ENCODE measurements at regions not wholly inside any gene's neighbourhood (a gene's known extent, or its start where the extent isn't known, plus 50 kb on each side); places are given as distances from the start of the nearest gene placed in this dataset.

- in situ Hi-C loops (cut with HindIII; ENCODE audit: low pct_unique_long_range_greater_than_20kb, low sequenced_read_pairs) = no loop called here
- DNase-seq (ENCODE audit: low read depth) = no peak
Measured at GRCh38 chr5:38728029-38728428, 117.8 kb upstream of the OSMR start.

- in situ Hi-C loops (cut with HindIII; ENCODE audit: low pct_unique_long_range_greater_than_20kb, low sequenced_read_pairs) = no loop called here
- DNase-seq (ENCODE audit: low read depth) = no peak
Measured at GRCh38 chr5:38731461-38731860, 114.4 kb upstream of the OSMR start.

GRCh38 chr5:38734353-38734752 is 111.5 kb upstream of the OSMR start:
- DNase-seq (ENCODE audit: low read depth) = no peak
- in situ Hi-C loops (cut with HindIII; ENCODE audit: low pct_unique_long_range_greater_than_20kb, low sequenced_read_pairs) = no loop called here

GRCh38 chr5:38736089-38736488 is 109.7 kb upstream of the OSMR start:
- in situ Hi-C loops (cut with HindIII; ENCODE audit: low pct_unique_long_range_greater_than_20kb, low sequenced_read_pairs) = no loop called here
- no peak for DNase-seq (ENCODE audit: low read depth)

- DNase-seq (ENCODE audit: low read depth) = no peak
- in situ Hi-C loops (cut with HindIII; ENCODE audit: low pct_unique_long_range_greater_than_20kb, low sequenced_read_pairs) = no loop called here
Measured at GRCh38 chr5:38737976-38738375, 107.8 kb upstream of the OSMR start.

GRCh38 chr5:38739011-38739704 is 106.7 kb upstream of the OSMR start:
- in situ Hi-C loops (cut with HindIII; ENCODE audit: low pct_unique_long_range_greater_than_20kb, low sequenced_read_pairs) = no loop called here
- DNase-seq (ENCODE audit: low read depth) = no peak

GRCh38 chr5:38739705-38740045 is 106.1 kb upstream of the OSMR start:
- in situ Hi-C loops (cut with HindIII; ENCODE audit: low pct_unique_long_range_greater_than_20kb, low sequenced_read_pairs) = no loop called here
- no peak for DNase-seq (ENCODE audit: low read depth)

GRCh38 chr5:38742821-38743220 is 103.0 kb upstream of the OSMR start:
- in situ Hi-C loops (cut with HindIII; ENCODE audit: low pct_unique_long_range_greater_than_20kb, low sequenced_read_pairs) = no loop called here

GRCh38 chr5:38743562-38743961 is 102.2 kb upstream of the OSMR start:
- in situ Hi-C loops (cut with HindIII; ENCODE audit: low pct_unique_long_range_greater_than_20kb, low sequenced_read_pairs) = no loop called here
- DNase-seq (ENCODE audit: low read depth) = no peak

More at GRCh38 chr5:38742821-38743220, 103.0 kb upstream of the OSMR start:
- no peak for DNase-seq (ENCODE audit: low read depth)

- in situ Hi-C loops (cut with HindIII; ENCODE audit: low pct_unique_long_range_greater_than_20kb, low sequenced_read_pairs) = no loop called here
- DNase-seq (ENCODE audit: low read depth) = no peak
Measured at GRCh38 chr5:38745836-38746732, 99.7 kb upstream of the OSMR start.

GRCh38 chr5:38749861-38750260 is 96.0 kb upstream of the OSMR start:
- in situ Hi-C loops (cut with HindIII; ENCODE audit: low pct_unique_long_range_greater_than_20kb, low sequenced_read_pairs) = no loop called here
- no peak for DNase-seq (ENCODE audit: low read depth)

GRCh38 chr5:38751103-38751502 is 94.7 kb upstream of the OSMR start:
- in situ Hi-C loops (cut with HindIII; ENCODE audit: low pct_unique_long_range_greater_than_20kb, low sequenced_read_pairs) = no loop called here
- no peak for DNase-seq (ENCODE audit: low read depth)

- no peak for DNase-seq (ENCODE audit: low read depth)
- in situ Hi-C loops (cut with HindIII; ENCODE audit: low pct_unique_long_range_greater_than_20kb, low sequenced_read_pairs) = no loop called here
Measured at GRCh38 chr5:38752012-38752536, 93.7 kb upstream of the OSMR start.

- in situ Hi-C loops (cut with HindIII; ENCODE audit: low pct_unique_long_range_greater_than_20kb, low sequenced_read_pairs) = no loop called here
- DNase-seq (ENCODE audit: low read depth) = no peak
Measured at GRCh38 chr5:38752622-38753021, 93.2 kb upstream of the OSMR start.

GRCh38 chr5:38753141-38753540 is 92.7 kb upstream of the OSMR start:
- in situ Hi-C loops (cut with HindIII; ENCODE audit: low pct_unique_long_range_greater_than_20kb, low sequenced_read_pairs) = no loop called here
- no peak for DNase-seq (ENCODE audit: low read depth)

- DNase-seq (ENCODE audit: low read depth) = no peak
- in situ Hi-C loops (cut with HindIII; ENCODE audit: low pct_unique_long_range_greater_than_20kb, low sequenced_read_pairs) = no loop called here
Measured at GRCh38 chr5:38753776-38754175, 92.0 kb upstream of the OSMR start.

- no peak for DNase-seq (ENCODE audit: low read depth)
- in situ Hi-C loops (cut with HindIII; ENCODE audit: low pct_unique_long_range_greater_than_20kb, low sequenced_read_pairs) = no loop called here
Measured at GRCh38 chr5:38755181-38755580, 90.6 kb upstream of the OSMR start.

- in situ Hi-C loops (cut with HindIII; ENCODE audit: low pct_unique_long_range_greater_than_20kb, low sequenced_read_pairs) = no loop called here
Measured at GRCh38 chr5:38756068-38756467, 89.7 kb upstream of the OSMR start.

GRCh38 chr5:38757451-38758245 is 88.2 kb upstream of the OSMR start:
- in situ Hi-C loops (cut with HindIII; ENCODE audit: low pct_unique_long_range_greater_than_20kb, low sequenced_read_pairs) = no loop called here

More at GRCh38 chr5:38756068-38756467, 89.7 kb upstream of the OSMR start:
- no peak for DNase-seq (ENCODE audit: low read depth)

More at GRCh38 chr5:38757451-38758245, 88.2 kb upstream of the OSMR start:
- no peak for DNase-seq (ENCODE audit: low read depth)
